H1 (cell line): ENCODE measurements at regions not wholly inside any gene's neighbourhood (a gene's known extent, or its start where the extent isn't known, plus 50 kb on each side); places are given as distances from the start of the nearest gene placed in this dataset.

Source experiments
- CTCF ChIA-PET: fragments of 300-600 bp; sonication (Branson Sonifier 250); formaldehyde crosslinking; loops from one replicate; lab custom pipeline; 2021; ENCODE audit not compliant: partially characterized antibody; lab: Charles Lee
- POLR2A ChIA-PET: fragments of 300-600 bp; sonication (Branson Sonifier 250); formaldehyde crosslinking; loops from one replicate; lab custom pipeline; 2021; ENCODE audit warnings: inconsistent platforms; ENCODE audit not compliant: partially characterized antibody; lab: Charles Lee
- DNase-seq, 2 experiments: peaks; one replicate each; pipeline versions ENCODE4 v3.0.0 to v3.0.0-alpha.2; 2010 to 2022; ENCODE audit warnings: low spot score in 2 of 2, low read depth in 1 of 2, mixed read lengths in 1 of 2
- FAIRE-seq: peaks from 2 replicates; lab custom pipeline; 2011; peaks lifted over from hg19 to GRCh38; lab: Jason Lieb, UNC
- H2AFZ ChIP-seq: 2 replicates; pipeline ENCODE4 v1.8.1; 2012; ENCODE audit warnings: low read length, inconsistent platforms
- H2AK5ac ChIP-seq: 2 replicates; pipeline ENCODE4 v1.6.1; 2013; ENCODE audit warnings: low read depth, low read length
- H2BK120ac ChIP-seq: replicated peaks from 2 replicates; pipeline ENCODE3; 2013; ENCODE audit warnings: low read depth, low read length, inconsistent platforms
- H2BK12ac ChIP-seq: 2 replicates; pipeline ENCODE4 v1.6.1; 2013; ENCODE audit warnings: low read depth, low read length
- H2BK15ac ChIP-seq: 2 replicates; pipeline ENCODE4 v1.6.1; 2013; ENCODE audit warnings: low read length
- H2BK20ac ChIP-seq: 2 replicates; pipeline ENCODE4 v1.6.1; 2013; ENCODE audit warnings: low read length
- H2BK5ac ChIP-seq: 2 replicates; pipeline ENCODE4 v1.6.1; 2013; ENCODE audit warnings: low read depth, low read length
- H3K14ac ChIP-seq: 2 replicates; pipeline ENCODE4 v1.6.1; 2013; ENCODE audit warnings: inconsistent platforms; ENCODE audit not compliant: insufficient read length
- H3K18ac ChIP-seq: 2 replicates; pipeline ENCODE4 v1.6.1; 2013; ENCODE audit warnings: low read length; ENCODE audit errors: extremely low read depth
- H3K23ac ChIP-seq: 2 replicates; pipeline ENCODE4 v1.6.1; 2013; ENCODE audit warnings: inconsistent platforms; ENCODE audit not compliant: insufficient read length
- H3K23me2 ChIP-seq: 2 replicates; pipeline ENCODE4 v1.6.1; 2013; ENCODE audit warnings: low read depth, low read length
- H3K27ac ChIP-seq: 2 replicates; pipeline ENCODE4 v1.6.1; 2011; ENCODE audit warnings: low read depth, low read length, inconsistent platforms
- H3K27me3 ChIP-seq, 4 experiments: replicated peaks in 1 of 4; 1 replicate in 1 of 4; 2 replicates in 3 of 4; pipeline versions ENCODE4 v1.6.1 to v1.8.1; 2011 to 2013; ENCODE audit warnings: low read length in 3 of 4, mild to moderate bottlenecking in 3 of 4, inconsistent platforms in 2 of 4, mixed read lengths in 2 of 4, moderate library complexity in 1 of 4; ENCODE audit not compliant: control insufficient read depth in 3 of 4, insufficient read depth in 3 of 4; ENCODE audit errors: extremely low read depth in 1 of 4
- H3K36me3 ChIP-seq, 4 experiments: 2 replicates each; pipeline versions ENCODE4 v1.6.1 to v1.8.1; 2011 to 2013; ENCODE audit warnings: mild to moderate bottlenecking in 4 of 4, low read length in 3 of 4, moderate library complexity in 2 of 4, control low read depth in 1 of 4, inconsistent platforms in 1 of 4; ENCODE audit not compliant: insufficient read depth in 4 of 4, control insufficient read depth in 2 of 4
- H3K4ac ChIP-seq: replicated peaks from 2 replicates; pipeline ENCODE3; 2013; ENCODE audit warnings: low read length, low read depth, mixed read lengths, inconsistent platforms; ENCODE audit not compliant: insufficient read length
- H3K4me1 ChIP-seq, 4 experiments: replicated peaks in 1 of 4; 1 replicate in 1 of 4; 2 replicates in 3 of 4; pipeline versions ENCODE4 v1.6.1 to v1.8.1; 2011 to 2013; ENCODE audit warnings: low read length in 3 of 4, inconsistent platforms in 2 of 4, mixed read lengths in 1 of 4; ENCODE audit not compliant: insufficient read depth in 4 of 4, control insufficient read depth in 3 of 4
- H3K4me2 ChIP-seq, 2 experiments: 2 replicates each; pipeline versions ENCODE4 v1.6.1 to v1.8.1; 2011 to 2013; ENCODE audit warnings: low read depth in 2 of 2, low read length in 2 of 2, control low read depth in 1 of 2, inconsistent platforms in 1 of 2, mild to moderate bottlenecking in 1 of 2; ENCODE audit not compliant: insufficient read depth in 1 of 2
- H3K4me3 ChIP-seq, 4 experiments: fragments of 200-600, 300-600 bp in 1 of 4; sonication (generic), shearing (Covaris generic), sonication (Bioruptor Twin) in 1 of 4; 2 replicates each; pipeline versions ENCODE4 v1.5.1 to v1.8.1; 2011 to 2016; ENCODE audit warnings: low read length in 4 of 4, low read depth in 3 of 4, control low read depth in 2 of 4, inconsistent platforms in 2 of 4, mild to moderate bottlenecking in 2 of 4, mixed read lengths in 1 of 4, moderate library complexity in 1 of 4; ENCODE audit not compliant: insufficient read depth in 2 of 4; ENCODE audit errors: extremely low read depth in 1 of 4
- H3K56ac ChIP-seq: replicated peaks from 2 replicates; pipeline ENCODE3; 2013; ENCODE audit warnings: low read depth, mild to moderate bottlenecking, mixed read lengths, low read length, inconsistent platforms; ENCODE audit not compliant: insufficient read length
- H3K79me1 ChIP-seq: 2 replicates; pipeline ENCODE4 v1.6.1; 2013; ENCODE audit warnings: low read depth, low read length, control low read depth
- H3K79me2 ChIP-seq, 2 experiments: 2 replicates each; pipeline versions ENCODE4 v1.6.1 to v1.8.1; 2012 to 2013; ENCODE audit warnings: low read length in 2 of 2, mild to moderate bottlenecking in 2 of 2, inconsistent platforms in 1 of 2; ENCODE audit not compliant: insufficient read depth in 2 of 2, control insufficient read depth in 1 of 2
- H3K9ac ChIP-seq, 4 experiments: replicated peaks in 1 of 4; 1 replicate in 1 of 4; 2 replicates in 3 of 4; pipeline versions ENCODE4 v1.6.1 to v1.8.1; 2011 to 2013; ENCODE audit warnings: low read depth in 3 of 4, low read length in 3 of 4, control low read depth in 2 of 4, mild to moderate bottlenecking in 2 of 4, moderate library complexity in 2 of 4, inconsistent platforms in 1 of 4; ENCODE audit errors: extremely low read depth in 1 of 4
- H3K9me3 ChIP-seq, 2 experiments: 2 replicates each; pipeline versions ENCODE4 v1.6.1 to v1.8.1; 2012 to 2013; ENCODE audit warnings: mild to moderate bottlenecking in 2 of 2, moderate library complexity in 2 of 2, control low read depth in 1 of 2, inconsistent platforms in 1 of 2, low read depth in 1 of 2, low read length in 1 of 2, mixed read lengths in 1 of 2; ENCODE audit not compliant: insufficient read depth in 2 of 2
- H4K20me1 ChIP-seq, 2 experiments: replicated peaks in 1 of 2; 2 replicates each; pipeline versions ENCODE3 to v1.8.1; 2011 to 2013; ENCODE audit warnings: inconsistent platforms in 2 of 2, low read length in 2 of 2, mild to moderate bottlenecking in 1 of 2; ENCODE audit not compliant: insufficient read depth in 2 of 2, control insufficient read depth in 1 of 2
- H4K5ac ChIP-seq: 2 replicates; pipeline ENCODE4 v1.6.1; 2013; ENCODE audit warnings: low read length, low read depth, mixed read lengths, inconsistent platforms; ENCODE audit not compliant: insufficient read length
- H4K8ac ChIP-seq: 2 replicates; pipeline ENCODE4 v1.8.0; 2013; ENCODE audit warnings: mild to moderate bottlenecking, moderate library complexity, low read length, inconsistent platforms; ENCODE audit not compliant: insufficient read depth; ENCODE audit errors: extremely low read depth
- H4K91ac ChIP-seq: replicated peaks from 2 replicates; pipeline ENCODE3; 2013; ENCODE audit warnings: low read length, mixed read lengths, inconsistent platforms; ENCODE audit not compliant: insufficient read length
- ATF2 ChIP-seq: IDR thresholded peaks from 2 replicates; pipeline ENCODE4 v1.6.1; 2012; ENCODE audit warnings: low read length, inconsistent platforms
- CHD1 ChIP-seq: IDR thresholded peaks from 2 replicates; pipeline ENCODE4 v1.6.1; 2012; ENCODE audit warnings: low read depth, low read length, improper control_type of control experiment
- HDAC2 ChIP-seq, 2 experiments: fragments of 300-600 bp in 1 of 2; sonication (generic) in 1 of 2; IDR thresholded peaks; 2 replicates each; pipeline ENCODE4 v1.6.1; 2011 to 2012; ENCODE audit warnings: low read depth in 2 of 2, low read length in 2 of 2, mild to moderate bottlenecking in 2 of 2, moderate library complexity in 2 of 2, borderline replicate concordance in 1 of 2, inconsistent platforms in 1 of 2
- JUND ChIP-seq: IDR thresholded peaks from 2 replicates; pipeline ENCODE4 v1.6.1; 2011; ENCODE audit warnings: mild to moderate bottlenecking, improper control_type of control experiment, low read length
- KDM1A ChIP-seq: fragments of 200-600, 300-600 bp; sonication (generic); IDR thresholded peaks from 2 replicates; pipeline ENCODE4 v1.7.1; 2016; ENCODE audit warnings: mild to moderate bottlenecking, low read length, borderline replicate concordance
- KDM4A ChIP-seq: IDR thresholded peaks from one replicate; pipeline ENCODE4 v1.7.1; 2012; ENCODE audit warnings: low read depth, mild to moderate bottlenecking, moderate library complexity, low read length, inconsistent platforms; ENCODE audit not compliant: severe bottlenecking
- MAX ChIP-seq: IDR thresholded peaks from 2 replicates; pipeline ENCODE4 v1.6.1; 2012; ENCODE audit warnings: inconsistent platforms
- RAD21 ChIP-seq, 2 experiments: IDR thresholded peaks in 1 of 2; conservative IDR thresholded peaks in 1 of 2; 2 replicates each; pipeline ENCODE4 v1.6.1; 2011; ENCODE audit warnings: low read depth in 2 of 2, low read length in 2 of 2, improper control_type of control experiment in 1 of 2, inconsistent platforms in 1 of 2, mild to moderate bottlenecking in 1 of 2, moderate library complexity in 1 of 2
- SIN3A ChIP-seq, 2 experiments: IDR thresholded peaks in 1 of 2; conservative IDR thresholded peaks in 1 of 2; 2 replicates each; pipeline ENCODE4 v1.6.1; 2011 to 2012; ENCODE audit warnings: low read length in 2 of 2, improper control_type of control experiment in 1 of 2, low read depth in 1 of 2, mild to moderate bottlenecking in 1 of 2
- SIX5 ChIP-seq: IDR thresholded peaks from 2 replicates; pipeline ENCODE4 v1.6.1; 2011; ENCODE audit warnings: mild to moderate bottlenecking, low read depth, low read length
- TAF1 ChIP-seq: IDR thresholded peaks from 2 replicates; pipeline ENCODE4 v1.6.1; 2011; ENCODE audit warnings: mild to moderate bottlenecking, low read depth, low read length
- USF2 ChIP-seq: IDR thresholded peaks from 2 replicates; pipeline ENCODE4 v1.6.1; 2011; ENCODE audit warnings: low read length, improper control_type of control experiment

GRCh38 chr5:106658150-106658549, 1012.6 kb downstream of the EFNA5 start:
- H3K27me3 ChIP-seq: no peaks in the 10 kb centered on the region
- H2BK5ac ChIP-seq: no peak overlapping the region
- H3K23me2 ChIP-seq: no peaks in the 10 kb centered on the region
- no peak overlapping the region for H4K8ac ChIP-seq
- no peak overlapping the region for H2BK12ac ChIP-seq
- H3K4ac ChIP-seq: no peak overlapping the region
- no peak overlapping the region for H3K9ac ChIP-seq
- H3K36me3 ChIP-seq: no peaks in the 10 kb centered on the region
- no peaks in the 10 kb centered on the region for H3K79me1 ChIP-seq
- H2BK20ac ChIP-seq: no peak overlapping the region
- POLR2A ChIA-PET: no interaction called here
- H2AK5ac ChIP-seq: no peak overlapping the region
- no peak overlapping the region for H3K23ac ChIP-seq
- DNase-seq (no peak), FAIRE-seq (no peak)
- H3K79me2 ChIP-seq: no peaks in the 10 kb centered on the region
- H3K14ac ChIP-seq: no peak overlapping the region
- no peak overlapping the region for H3K4me3 ChIP-seq
- H3K4me2 ChIP-seq: no peak overlapping the region
- no peaks in the 10 kb centered on the region for H3K4me1 ChIP-seq
- no peak overlapping the region for H4K91ac ChIP-seq
- H2BK15ac ChIP-seq: no peak overlapping the region
- H2AFZ ChIP-seq: no peak overlapping the region
- no peaks in the 10 kb centered on the region for H4K20me1 ChIP-seq
- H4K5ac ChIP-seq: no peak overlapping the region
- no peak overlapping the region for H2BK120ac ChIP-seq
- H3K27ac ChIP-seq: no peak overlapping the region
- H3K56ac ChIP-seq: no peak overlapping the region
- H3K18ac ChIP-seq: no peak overlapping the region
- no peaks in the 10 kb centered on the region; a peak in 1 of 4 replicates for H3K9me3 ChIP-seq
- CTCF ChIA-PET: no interaction called here
- TF ChIP-seq KDM1A: no peak
- no peak for TF ChIP-seq SIN3A (conservative IDR thresholded peaks at IDR 0.05 in 1 of 2, IDR thresholded peaks at IDR 0.05 in 1 of 2; ENCODE audit: low read depth in 1 of 2, low read length in 2 of 2)
- no peak for TF ChIP-seq MAX
- TF ChIP-seq USF2: no peak
- TF ChIP-seq KDM4A: no peak
- no peak for TF ChIP-seq TAF1
- no peak for TF ChIP-seq CHD1
- TF ChIP-seq JUND: no peak
- no peak for TF ChIP-seq HDAC2 (IDR thresholded peaks at IDR 0.05; ENCODE audit: borderline replicate concordance in 1 of 2, low read depth in 2 of 2, low read length in 2 of 2)
- no peak for TF ChIP-seq SIX5
- no peak for TF ChIP-seq RAD21 (IDR thresholded peaks at IDR 0.05 in 1 of 2, conservative IDR thresholded peaks at IDR 0.05 in 1 of 2; ENCODE audit: low read depth in 2 of 2, low read length in 2 of 2)
- TF ChIP-seq ATF2: no peak
